HepG2 (cell line): ENCODE measurements at regions not wholly inside any gene's neighbourhood (a gene's known extent, or its start where the extent isn't known, plus 50 kb on each side); places are given as distances from the start of the nearest gene placed in this dataset.

Experiments used
- ATAC-seq: fragments of 200-7000 bp; cut with Tn5 transposase; 3 replicates; pipeline ENCODE4 v1.9.1; 2020; ENCODE audit warnings: mild to moderate bottlenecking, moderate library complexity
- BruUV-seq: library from RNA; stranded (reverse); fragments of 400-500 nt; replicated peaks from 2 replicates; lab custom pipeline; 2021; lab: Mats Ljungman, UMichigan
- CTCF ChIA-PET: fragments of 300-600 bp; formaldehyde crosslinking; extraction: SDS; loops from one replicate; lab custom pipeline; 2021; ENCODE audit warnings: low total read pairs, inconsistent platforms, low intra/inter-chr PET ratio; lab: Yijun Ruan, JAX
- POLR2A ChIA-PET: fragments of 350-600 bp; sonication (Branson Sonifier 250); formaldehyde crosslinking; loops from one replicate; lab custom pipeline; 2020; ENCODE audit warnings: antibody characterized with exemption, inconsistent platforms; lab: Yijun Ruan, JAX
- DNase-seq: peaks from one replicate; pipeline ENCODE4 v3.0.0-alpha.2; 2015; ENCODE audit warnings: low spot score
- FAIRE-seq: peaks from 3 replicates; lab custom pipeline; 2011; peaks lifted over from hg19 to GRCh38; lab: Jason Lieb, UNC
- H2AFZ ChIP-seq: one replicate; pipeline ENCODE4 v1.6.1; 2011; ENCODE audit warnings: low read length, inconsistent platforms
- H3K27ac ChIP-seq: fragments of 300-600 bp; 3 replicates; pipeline ENCODE4 v1.8.0; 2011; ENCODE audit warnings: mixed run types, mild to moderate bottlenecking, mixed read lengths, low read length, inconsistent platforms; ENCODE audit not compliant: insufficient read depth; ENCODE audit errors: extremely low read length
- H3K27me3 ChIP-seq, 2 experiments: fragments of 200-600 bp in 1 of 2; 2 replicates in 1 of 2; 3 replicates in 1 of 2; pipeline versions ENCODE4 v1.6.0 to v1.8.0; 2011; ENCODE audit warnings: low read length in 2 of 2, mild to moderate bottlenecking in 2 of 2, moderate library complexity in 2 of 2, inconsistent platforms in 1 of 2; ENCODE audit not compliant: insufficient read depth in 2 of 2, control insufficient read depth in 1 of 2
- H3K36me3 ChIP-seq, 2 experiments: fragments of 200-600 bp in 1 of 2; replicated peaks in 1 of 2; 2 replicates in 1 of 2; 3 replicates in 1 of 2; pipeline versions ENCODE4 v1.5.1 to v1.8.0; 2011; ENCODE audit warnings: low read length in 2 of 2, inconsistent platforms in 1 of 2; ENCODE audit not compliant: insufficient read depth in 2 of 2, control insufficient read depth in 1 of 2
- H3K4me1 ChIP-seq: 2 replicates; pipeline ENCODE4 v1.5.1; 2012; ENCODE audit warnings: low read length, inconsistent platforms; ENCODE audit not compliant: insufficient read depth
- H3K4me2 ChIP-seq: 2 replicates; pipeline ENCODE4 v1.6.0; 2011; ENCODE audit warnings: low read depth, low read length, inconsistent platforms
- H3K4me3 ChIP-seq, 3 experiments: fragments of 200-600 bp in 1 of 3; sonication (generic), shearing (Covaris generic) in 1 of 3; replicated peaks in 1 of 3; 2 replicates each; pipeline ENCODE4 v1.5.1; 2011 to 2016; ENCODE audit warnings: low read length in 3 of 3, inconsistent platforms in 2 of 3, low read depth in 2 of 3, mild to moderate bottlenecking in 2 of 3, control low read depth in 1 of 3, mixed read lengths in 1 of 3; ENCODE audit not compliant: insufficient read depth in 1 of 3
- H3K79me2 ChIP-seq: one replicate; pipeline ENCODE4 v1.6.1; 2011; ENCODE audit warnings: low read length, inconsistent platforms; ENCODE audit not compliant: insufficient read depth
- H3K9ac ChIP-seq: 2 replicates; pipeline ENCODE4 v1.6.0; 2011; ENCODE audit warnings: mild to moderate bottlenecking, low read depth, low read length, inconsistent platforms; ENCODE audit not compliant: insufficient read depth
- H3K9me3 ChIP-seq: 2 replicates; pipeline ENCODE4 v1.5.1; 2012; ENCODE audit warnings: mild to moderate bottlenecking, low read length
- H4K20me1 ChIP-seq: 2 replicates; pipeline ENCODE4 v1.6.0; 2011; ENCODE audit warnings: inconsistent platforms, mild to moderate bottlenecking, low read length, moderate library complexity; ENCODE audit not compliant: insufficient read depth
- CBFB ChIP-seq: sonication (generic); formaldehyde crosslinking; IDR thresholded peaks from 2 replicates; pipeline ENCODE4 v1.4.0; 2020; ENCODE audit warnings: missing genetic modification reagents
- KDM6A ChIP-seq: IDR thresholded peaks from 2 replicates; pipeline ENCODE4 v1.6.1; 2016; ENCODE audit warnings: low read depth
- NFATC3 ChIP-seq: sonication (generic); formaldehyde crosslinking; IDR thresholded peaks from 2 replicates; pipeline ENCODE4 v1.5.1; 2020; ENCODE audit warnings: mild to moderate bottlenecking, missing genetic modification reagents
- NONO ChIP-seq, 2 experiments: fragments of 450-650 bp in 1 of 2; sonication (generic) in 1 of 2; formaldehyde crosslinking in 1 of 2; IDR thresholded peaks in 1 of 2; conservative IDR thresholded peaks in 1 of 2; 2 replicates each; pipeline versions ENCODE4 v1.6.1 to v1.8.0; 2017 to 2022; ENCODE audit warnings: mild to moderate bottlenecking in 1 of 2, missing genetic modification reagents in 1 of 2, moderate library complexity in 1 of 2
- SMARCC2 ChIP-seq: fragments of 450-650 bp; IDR thresholded peaks from 2 replicates; pipeline ENCODE4 v1.6.1; 2017; ENCODE audit warnings: antibody characterized with exemption, mild to moderate bottlenecking
- ZNF24 ChIP-seq: fragments of 450-650 bp; IDR thresholded peaks from 2 replicates; pipeline ENCODE4 v1.6.1; 2017; ENCODE audit warnings: antibody characterized with exemption, mild to moderate bottlenecking
- ZNF678 ChIP-seq: sonication (generic); formaldehyde crosslinking; IDR thresholded peaks from 2 replicates; pipeline ENCODE4 v1.4.0; 2020; ENCODE audit warnings: mild to moderate bottlenecking, missing genetic modification reagents
- ZNF709 ChIP-seq: sonication (generic); formaldehyde crosslinking; IDR thresholded peaks from 2 replicates; pipeline ENCODE4 v1.5.0; 2020; ENCODE audit warnings: mild to moderate bottlenecking, missing genetic modification reagents
- WGBS: methylation state at CpG from one replicate; pipeline ENCODE4 v1.1.6; 2017; ENCODE audit warnings: low lambda C conversion rate; 5-methylcytosine and 5-hydroxymethylcytosine counted together
- in situ Hi-C: cut with HindIII; loops from 2 replicates; pipeline ENCODE4 v1.10.0; 2017; ENCODE audit warnings: low pct_unique_long_range_greater_than_20kb; ENCODE audit not compliant: extremely low pct_ligation_motif_present
- intact Hi-C: fragments of 100-400 bp; cut with micrococcal nuclease; formaldehyde crosslinking; loops from one replicate; pipeline ENCODE4 v1.10.0; 2022; ENCODE audit not compliant: unreplicated experiment
- TF ChIP-seq, protein P1 (sequence below), 2 experiments: IDR thresholded peaks; 2 replicates each; pipeline ENCODE4 v1.6.1; 2011 to 2012; ENCODE audit warnings: low read length in 2 of 2, borderline replicate concordance in 1 of 2, low read depth in 1 of 2, mild to moderate bottlenecking in 1 of 2, moderate library complexity in 1 of 2
- TF ChIP-seq, protein P2 (sequence below): sonication (generic); formaldehyde crosslinking; IDR thresholded peaks from 2 replicates; pipeline ENCODE4 v1.4.0; 2020; ENCODE audit warnings: mild to moderate bottlenecking, missing genetic modification reagents, borderline replicate concordance
- TF ChIP-seq, protein P3 (sequence below), 2 experiments: sonication (generic) in 1 of 2; formaldehyde crosslinking in 1 of 2; IDR thresholded peaks; 2 replicates each; pipeline versions ENCODE4 v1.6.1 to v1.9.0; 2014 to 2022; ENCODE audit warnings: antibody characterized with exemption in 1 of 2, borderline replicate concordance in 1 of 2, inconsistent platforms in 1 of 2, low read depth in 1 of 2, missing genetic modification reagents in 1 of 2

DNA sequence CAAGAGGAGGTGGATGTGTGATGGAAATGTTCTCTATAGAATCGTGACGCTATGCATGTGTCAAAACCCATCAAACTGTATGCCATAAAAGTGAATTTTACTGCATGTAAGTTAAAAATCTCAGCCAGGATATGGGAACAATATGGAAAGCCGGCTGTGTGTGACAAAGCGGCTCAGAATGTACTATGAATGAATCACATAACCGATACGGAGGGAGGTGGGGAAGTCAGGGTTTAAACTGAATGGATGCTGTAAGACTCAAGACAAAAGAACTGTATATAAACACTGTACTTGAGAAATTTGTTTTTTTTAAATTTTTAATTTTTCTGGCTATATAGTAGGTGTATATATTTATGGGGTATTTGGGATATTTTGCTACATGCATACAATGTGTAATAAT lies 111.6 kb upstream of the PDE4B start:
- no peaks in the 10 kb centered on the region for H3K4me1 ChIP-seq
- no peaks in the 10 kb centered on the region for H3K79me2 ChIP-seq
- DNase-seq = no peak
- ATAC-seq = no peak
- in situ Hi-C loops = loop anchor here (25.0 kb wide), 1 partner anchor 244 kb away; no protein-coding TSS in a partner anchor
- CTCF ChIA-PET = no interaction called here
- H2AFZ ChIP-seq = no peak overlapping the region
- H3K4me3 ChIP-seq = no peak overlapping the region
- H3K27ac ChIP-seq = no peak overlapping the region
- intact Hi-C loops = no loop called here
- no peak for FAIRE-seq
- H3K9ac ChIP-seq = no peak overlapping the region
- no peak overlapping the region for H3K4me2 ChIP-seq
- POLR2A ChIA-PET = no interaction called here
- H3K36me3 ChIP-seq = no peaks in the 10 kb centered on the region
- TF ChIP-seq NONO (IDR thresholded peaks at IDR 0.05) = no peak
- no peak for TF ChIP-seq NONO (CRISPR knock-in tag; conservative IDR thresholded peaks at IDR 0.05)
- TF ChIP-seq, protein P1, sequence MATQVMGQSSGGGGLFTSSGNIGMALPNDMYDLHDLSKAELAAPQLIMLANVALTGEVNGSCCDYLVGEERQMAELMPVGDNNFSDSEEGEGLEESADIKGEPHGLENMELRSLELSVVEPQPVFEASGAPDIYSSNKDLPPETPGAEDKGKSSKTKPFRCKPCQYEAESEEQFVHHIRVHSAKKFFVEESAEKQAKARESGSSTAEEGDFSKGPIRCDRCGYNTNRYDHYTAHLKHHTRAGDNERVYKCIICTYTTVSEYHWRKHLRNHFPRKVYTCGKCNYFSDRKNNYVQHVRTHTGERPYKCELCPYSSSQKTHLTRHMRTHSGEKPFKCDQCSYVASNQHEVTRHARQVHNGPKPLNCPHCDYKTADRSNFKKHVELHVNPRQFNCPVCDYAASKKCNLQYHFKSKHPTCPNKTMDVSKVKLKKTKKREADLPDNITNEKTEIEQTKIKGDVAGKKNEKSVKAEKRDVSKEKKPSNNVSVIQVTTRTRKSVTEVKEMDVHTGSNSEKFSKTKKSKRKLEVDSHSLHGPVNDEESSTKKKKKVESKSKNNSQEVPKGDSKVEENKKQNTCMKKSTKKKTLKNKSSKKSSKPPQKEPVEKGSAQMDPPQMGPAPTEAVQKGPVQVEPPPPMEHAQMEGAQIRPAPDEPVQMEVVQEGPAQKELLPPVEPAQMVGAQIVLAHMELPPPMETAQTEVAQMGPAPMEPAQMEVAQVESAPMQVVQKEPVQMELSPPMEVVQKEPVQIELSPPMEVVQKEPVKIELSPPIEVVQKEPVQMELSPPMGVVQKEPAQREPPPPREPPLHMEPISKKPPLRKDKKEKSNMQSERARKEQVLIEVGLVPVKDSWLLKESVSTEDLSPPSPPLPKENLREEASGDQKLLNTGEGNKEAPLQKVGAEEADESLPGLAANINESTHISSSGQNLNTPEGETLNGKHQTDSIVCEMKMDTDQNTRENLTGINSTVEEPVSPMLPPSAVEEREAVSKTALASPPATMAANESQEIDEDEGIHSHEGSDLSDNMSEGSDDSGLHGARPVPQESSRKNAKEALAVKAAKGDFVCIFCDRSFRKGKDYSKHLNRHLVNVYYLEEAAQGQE (IDR thresholded peaks at IDR 0.05; ENCODE audit: borderline replicate concordance in 1 of 2, low read depth in 1 of 2, low read length in 2 of 2) = no peak
- TF ChIP-seq KDM6A (CRISPR knock-in tag) = no peak
- no peak for TF ChIP-seq CBFB
- no peak for TF ChIP-seq ZNF24
- no peak for TF ChIP-seq ZNF709
- no peak for TF ChIP-seq ZNF678 (CRISPR knock-in tag)
- TF ChIP-seq, protein P2, sequence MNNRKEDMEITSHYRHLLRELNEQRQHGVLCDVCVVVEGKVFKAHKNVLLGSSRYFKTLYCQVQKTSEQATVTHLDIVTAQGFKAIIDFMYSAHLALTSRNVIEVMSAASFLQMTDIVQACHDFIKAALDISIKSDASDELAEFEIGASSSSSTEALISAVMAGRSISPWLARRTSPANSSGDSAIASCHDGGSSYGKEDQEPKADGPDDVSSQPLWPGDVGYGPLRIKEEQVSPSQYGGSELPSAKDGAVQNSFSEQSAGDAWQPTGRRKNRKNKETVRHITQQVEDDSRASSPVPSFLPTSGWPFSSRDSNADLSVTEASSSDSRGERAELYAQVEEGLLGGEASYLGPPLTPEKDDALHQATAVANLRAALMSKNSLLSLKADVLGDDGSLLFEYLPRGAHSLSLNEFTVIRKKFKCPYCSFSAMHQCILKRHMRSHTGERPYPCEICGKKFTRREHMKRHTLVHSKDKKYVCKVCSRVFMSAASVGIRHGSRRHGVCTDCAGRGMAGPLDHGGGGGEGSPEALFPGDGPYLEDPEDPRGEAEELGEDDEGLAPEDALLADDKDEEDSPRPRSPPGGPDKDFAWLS = no peak
- no peak for TF ChIP-seq NFATC3
- TF ChIP-seq, protein P3, sequence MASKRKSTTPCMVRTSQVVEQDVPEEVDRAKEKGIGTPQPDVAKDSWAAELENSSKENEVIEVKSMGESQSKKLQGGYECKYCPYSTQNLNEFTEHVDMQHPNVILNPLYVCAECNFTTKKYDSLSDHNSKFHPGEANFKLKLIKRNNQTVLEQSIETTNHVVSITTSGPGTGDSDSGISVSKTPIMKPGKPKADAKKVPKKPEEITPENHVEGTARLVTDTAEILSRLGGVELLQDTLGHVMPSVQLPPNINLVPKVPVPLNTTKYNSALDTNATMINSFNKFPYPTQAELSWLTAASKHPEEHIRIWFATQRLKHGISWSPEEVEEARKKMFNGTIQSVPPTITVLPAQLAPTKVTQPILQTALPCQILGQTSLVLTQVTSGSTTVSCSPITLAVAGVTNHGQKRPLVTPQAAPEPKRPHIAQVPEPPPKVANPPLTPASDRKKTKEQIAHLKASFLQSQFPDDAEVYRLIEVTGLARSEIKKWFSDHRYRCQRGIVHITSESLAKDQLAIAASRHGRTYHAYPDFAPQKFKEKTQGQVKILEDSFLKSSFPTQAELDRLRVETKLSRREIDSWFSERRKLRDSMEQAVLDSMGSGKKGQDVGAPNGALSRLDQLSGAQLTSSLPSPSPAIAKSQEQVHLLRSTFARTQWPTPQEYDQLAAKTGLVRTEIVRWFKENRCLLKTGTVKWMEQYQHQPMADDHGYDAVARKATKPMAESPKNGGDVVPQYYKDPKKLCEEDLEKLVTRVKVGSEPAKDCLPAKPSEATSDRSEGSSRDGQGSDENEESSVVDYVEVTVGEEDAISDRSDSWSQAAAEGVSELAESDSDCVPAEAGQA (IDR thresholded peaks at IDR 0.05; ENCODE audit: low read depth) = no peak
- TF ChIP-seq, protein P3 (CRISPR knock-in tag; IDR thresholded peaks at IDR 0.05; ENCODE audit: borderline replicate concordance) = no peak
- TF ChIP-seq SMARCC2 = no peak
- H3K27me3 ChIP-seq = no peaks in the 10 kb centered on the region
- WGBS = 39% methylated on average over 6 of the region's 6 CpGs
- BruUV-seq = no TSS peak
- H3K9me3 ChIP-seq = no peaks in the 10 kb centered on the region
- H4K20me1 ChIP-seq = no peaks in the 10 kb centered on the region
